HEK293 (cell line): ENCODE measurements at regions not wholly inside any gene's neighbourhood (a gene's known extent, or its start where the extent isn't known, plus 50 kb on each side); places are given as distances from the start of the nearest gene placed in this dataset.
A peak's percentile ranks its signal among the peaks of the same experiment; 100 is the strongest.

Source experiments
- CTCF ChIA-PET: fragments of 350-600 bp; formaldehyde crosslinking; extraction: SDS; loops from one replicate; lab custom pipeline; 2021; ENCODE audit warnings: antibody characterized with exemption; lab: Yijun Ruan, JAX
- POLR2A ChIA-PET: fragments of 300-600 bp; formaldehyde crosslinking; extraction: SDS; loops from one replicate; lab custom pipeline; 2020; ENCODE audit warnings: antibody characterized with exemption, inconsistent platforms; lab: Yijun Ruan, JAX
- H3K27ac ChIP-seq: fragments of 200-500 bp; sonication (Bioruptor generic); 2 replicates; pipeline ENCODE4 v1.5.1; 2014; ENCODE audit warnings: low read depth, low read length, control low read depth, inconsistent platforms; ENCODE audit errors: extremely low read depth
- H3K36me3 ChIP-seq, 2 experiments: fragments of 200-500 bp in 1 of 2; sonication (Bioruptor generic) in 1 of 2; 1 replicate in 1 of 2; 2 replicates in 1 of 2; pipeline ENCODE4 v1.5.1; 2014 to 2017; ENCODE audit warnings: inconsistent platforms in 2 of 2, low read length in 2 of 2; ENCODE audit not compliant: control insufficient read depth in 2 of 2, insufficient read depth in 1 of 2
- H3K4me1 ChIP-seq: fragments of 200-500 bp; sonication (Bioruptor generic); 2 replicates; pipeline ENCODE4 v1.5.1; 2014; ENCODE audit warnings: mild to moderate bottlenecking, low read length, inconsistent platforms; ENCODE audit not compliant: control insufficient read depth, insufficient read depth
- H3K4me3 ChIP-seq: 2 replicates; pipeline ENCODE4 v1.5.1; 2011; ENCODE audit warnings: low read depth, mild to moderate bottlenecking, control low read depth, low read length, moderate library complexity
- H3K9me3 ChIP-seq: fragments of 200-500 bp; sonication (Bioruptor generic); 2 replicates; pipeline ENCODE4 v1.5.1; 2014; ENCODE audit warnings: low read depth, low read length, inconsistent platforms; ENCODE audit not compliant: control insufficient read depth, insufficient read depth
- BCL11A ChIP-seq: fragments of 450-650 bp; formaldehyde crosslinking; IDR thresholded peaks from 2 replicates; pipeline ENCODE4 v1.5.1; 2016; ENCODE audit warnings: low read depth, missing biosample characterization, missing genetic modification characterization
- GLIS2 ChIP-seq: fragments of 450-650 bp; formaldehyde crosslinking; IDR thresholded peaks from 2 replicates; pipeline ENCODE4 v1.5.1; 2016; ENCODE audit warnings: missing biosample characterization, missing genetic modification characterization
- HOXA7 ChIP-seq: sonication (generic); formaldehyde crosslinking; IDR thresholded peaks from 2 replicates; pipeline ENCODE4 v1.8.1; 2022; ENCODE audit warnings: missing genetic modification reagents, borderline replicate concordance
- ZFHX2 ChIP-seq: fragments of 450-650 bp; formaldehyde crosslinking; conservative IDR thresholded peaks from 2 replicates; pipeline ENCODE4 v1.5.1; 2016; ENCODE audit warnings: missing biosample characterization, missing genetic modification characterization
- ZIC2 ChIP-seq: fragments of 450-650 bp; formaldehyde crosslinking; IDR thresholded peaks from 2 replicates; pipeline ENCODE4 v1.5.1; 2016; ENCODE audit warnings: missing biosample characterization, missing genetic modification characterization
- ZNF169 ChIP-seq: fragments of 450-650 bp; formaldehyde crosslinking; IDR thresholded peaks from 2 replicates; pipeline ENCODE4 v1.5.1; 2016; ENCODE audit warnings: missing biosample characterization, missing genetic modification characterization
- ZNF174 ChIP-seq: fragments of 450-650 bp; formaldehyde crosslinking; IDR thresholded peaks from 2 replicates; pipeline ENCODE4 v1.5.0; 2017; ENCODE audit warnings: missing biosample characterization, mild to moderate bottlenecking, missing genetic modification characterization
- ZNF184 ChIP-seq: fragments of 450-650 bp; IDR thresholded peaks from 2 replicates; pipeline ENCODE4 v1.5.1; 2018; ENCODE audit warnings: missing biosample characterization, mild to moderate bottlenecking, missing genetic modification characterization
- ZNF223 ChIP-seq: fragments of 450-650 bp; formaldehyde crosslinking; IDR thresholded peaks from 2 replicates; pipeline ENCODE4 v1.5.1; 2016; ENCODE audit warnings: missing biosample characterization, missing genetic modification characterization
- ZNF26 ChIP-seq: fragments of 450-650 bp; formaldehyde crosslinking; IDR thresholded peaks from 2 replicates; pipeline ENCODE4 v1.5.1; 2016; ENCODE audit warnings: missing biosample characterization, missing genetic modification characterization
- ZNF513 ChIP-seq: fragments of 450-650 bp; IDR thresholded peaks from 2 replicates; pipeline ENCODE4 v1.5.1; 2018; ENCODE audit warnings: missing biosample characterization, missing genetic modification characterization
- ZNF548 ChIP-seq: fragments of 450-650 bp; formaldehyde crosslinking; IDR thresholded peaks from 2 replicates; pipeline ENCODE4 v1.5.1; 2016; ENCODE audit warnings: missing biosample characterization, missing genetic modification characterization
- ZNF549 ChIP-seq: fragments of 450-650 bp; IDR thresholded peaks from 2 replicates; pipeline ENCODE4 v1.5.1; 2018; ENCODE audit warnings: missing biosample characterization, missing genetic modification characterization, mild to moderate bottlenecking, inconsistent platforms, moderate library complexity
- ZNF654 ChIP-seq: fragments of 450-650 bp; formaldehyde crosslinking; IDR thresholded peaks from 2 replicates; pipeline ENCODE4 v1.5.1; 2016; ENCODE audit warnings: low read depth, missing biosample characterization, missing genetic modification characterization
- ZNF677 ChIP-seq: fragments of 450-650 bp; IDR thresholded peaks from 2 replicates; pipeline ENCODE4 v1.5.0; 2018; ENCODE audit warnings: missing biosample characterization, mild to moderate bottlenecking, missing genetic modification characterization, moderate library complexity
- ZNF768 ChIP-seq: fragments of 450-650 bp; formaldehyde crosslinking; IDR thresholded peaks from 2 replicates; pipeline ENCODE4 v1.5.1; 2018; ENCODE audit warnings: missing biosample characterization, mild to moderate bottlenecking, missing genetic modification characterization
- ZSCAN23 ChIP-seq: fragments of 450-650 bp; formaldehyde crosslinking; IDR thresholded peaks from 2 replicates; pipeline ENCODE4 v1.5.1; 2016; ENCODE audit warnings: missing biosample characterization, missing genetic modification characterization
- ZSCAN30 ChIP-seq: fragments of 450-650 bp; IDR thresholded peaks from 2 replicates; pipeline ENCODE4 v1.5.1; 2018; ENCODE audit warnings: missing biosample characterization, mild to moderate bottlenecking, missing genetic modification characterization, moderate library complexity
- TF ChIP-seq, protein P1 (sequence below): fragments of 450-650 bp; formaldehyde crosslinking; IDR thresholded peaks from 2 replicates; pipeline ENCODE4 v1.5.1; 2017; ENCODE audit warnings: missing biosample characterization, missing genetic modification characterization
- TF ChIP-seq, protein P2 (sequence below): fragments of 450-650 bp; formaldehyde crosslinking; IDR thresholded peaks from 2 replicates; pipeline ENCODE4 v1.5.1; 2016; ENCODE audit warnings: missing biosample characterization, missing genetic modification characterization
- TF ChIP-seq, protein P3 (sequence below): fragments of 450-650 bp; formaldehyde crosslinking; IDR thresholded peaks from 2 replicates; pipeline ENCODE4 v1.5.1; 2016; ENCODE audit warnings: missing biosample characterization, missing genetic modification characterization
- TF ChIP-seq, protein P4 (sequence below): fragments of 450-650 bp; formaldehyde crosslinking; IDR thresholded peaks from 2 replicates; pipeline ENCODE4 v1.5.1; 2016; ENCODE audit warnings: missing biosample characterization, missing genetic modification characterization

DNA sequence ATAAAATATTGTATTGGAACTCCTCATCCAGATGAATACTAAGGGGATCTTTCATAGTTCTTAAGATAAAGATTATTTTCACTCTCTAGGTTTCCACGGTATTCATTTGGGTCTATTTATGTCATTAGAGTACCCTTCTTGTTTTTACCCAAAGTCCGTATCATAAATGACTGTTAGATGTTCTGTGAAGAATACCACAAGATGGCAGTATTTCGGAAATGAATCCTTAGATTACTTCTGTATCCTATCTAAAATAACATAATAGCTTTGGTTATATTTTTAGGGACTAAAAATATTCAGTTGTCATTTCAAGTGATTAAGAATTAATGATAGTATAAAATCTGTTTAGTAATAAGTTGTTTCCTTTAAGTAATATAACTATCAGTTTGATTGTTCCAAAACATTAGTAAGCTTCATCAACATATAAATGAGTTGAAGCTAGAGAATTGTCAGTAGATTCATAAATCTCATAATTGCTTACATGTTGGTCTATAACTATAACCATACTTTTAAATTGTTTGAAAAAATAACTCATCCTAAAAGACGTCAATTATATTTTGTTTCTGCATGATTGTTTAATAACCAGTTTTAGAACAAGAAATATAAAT, 337.5 kb upstream of the KCND2 start:
- ChIA-PET CTCF (interaction anchor here (0.6 to 3.9 kb wide), 14 partner anchors 9 to 877 kb away, joined by 3 to 42 read pairs (median 3); partner anchors contain the start of gene KCND2), POLR2A (interaction anchor here (0.6 kb wide), 1 partner anchor 8 kb away, joined by 3 read pairs; no protein-coding TSS in a partner anchor)
- no peaks in the 10 kb centered on the region for H3K9me3 ChIP-seq
- no peaks in the 10 kb centered on the region for H3K36me3 ChIP-seq
- TF ChIP-seq ZNF174 (tag by site-specific recombination) = no peak
- TF ChIP-seq ZNF654 = peak; percentile 33; the same call in 1 of the 2 replicates
- H3K4me1 ChIP-seq = no peaks in the 10 kb centered on the region
- H3K27ac ChIP-seq = no peak overlapping the region
- H3K4me3 ChIP-seq = no peak overlapping the region

GRCh38 chr7:119936836-119937235, 336.1 kb upstream of the KCND2 start:
- TF ChIP-seq, protein P1, sequence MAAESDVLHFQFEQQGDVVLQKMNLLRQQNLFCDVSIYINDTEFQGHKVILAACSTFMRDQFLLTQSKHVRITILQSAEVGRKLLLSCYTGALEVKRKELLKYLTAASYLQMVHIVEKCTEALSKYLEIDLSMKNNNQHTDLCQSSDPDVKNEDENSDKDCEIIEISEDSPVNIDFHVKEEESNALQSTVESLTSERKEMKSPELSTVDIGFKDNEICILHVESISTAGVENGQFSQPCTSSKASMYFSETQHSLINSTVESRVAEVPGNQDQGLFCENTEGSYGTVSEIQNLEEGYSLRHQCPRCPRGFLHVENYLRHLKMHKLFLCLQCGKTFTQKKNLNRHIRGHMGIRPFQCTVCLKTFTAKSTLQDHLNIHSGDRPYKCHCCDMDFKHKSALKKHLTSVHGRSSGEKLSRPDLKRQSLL (tag by site-specific recombination) = no peak
- TF ChIP-seq ZNF513 (no peak), BCL11A (tag by site-specific recombination) (no peak), ZNF548 (tag by site-specific recombination) (no peak), ZNF677 (tag by site-specific recombination) (no peak)
- TF ChIP-seq, protein P2, sequence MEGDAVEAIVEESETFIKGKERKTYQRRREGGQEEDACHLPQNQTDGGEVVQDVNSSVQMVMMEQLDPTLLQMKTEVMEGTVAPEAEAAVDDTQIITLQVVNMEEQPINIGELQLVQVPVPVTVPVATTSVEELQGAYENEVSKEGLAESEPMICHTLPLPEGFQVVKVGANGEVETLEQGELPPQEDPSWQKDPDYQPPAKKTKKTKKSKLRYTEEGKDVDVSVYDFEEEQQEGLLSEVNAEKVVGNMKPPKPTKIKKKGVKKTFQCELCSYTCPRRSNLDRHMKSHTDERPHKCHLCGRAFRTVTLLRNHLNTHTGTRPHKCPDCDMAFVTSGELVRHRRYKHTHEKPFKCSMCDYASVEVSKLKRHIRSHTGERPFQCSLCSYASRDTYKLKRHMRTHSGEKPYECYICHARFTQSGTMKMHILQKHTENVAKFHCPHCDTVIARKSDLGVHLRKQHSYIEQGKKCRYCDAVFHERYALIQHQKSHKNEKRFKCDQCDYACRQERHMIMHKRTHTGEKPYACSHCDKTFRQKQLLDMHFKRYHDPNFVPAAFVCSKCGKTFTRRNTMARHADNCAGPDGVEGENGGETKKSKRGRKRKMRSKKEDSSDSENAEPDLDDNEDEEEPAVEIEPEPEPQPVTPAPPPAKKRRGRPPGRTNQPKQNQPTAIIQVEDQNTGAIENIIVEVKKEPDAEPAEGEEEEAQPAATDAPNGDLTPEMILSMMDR (tag by site-specific recombination) = no peak
- ChIA-PET POLR2A (no interaction called here), CTCF (interaction anchor here (0.8 to 3.9 kb wide), 6 partner anchors 13 to 788 kb away, joined by 3 to 42 read pairs (median 8); partner anchors contain the start of gene KCND2)
- Histone ChIP-seq H3K27ac (no peak overlapping the region), H3K9me3 (no peaks in the 10 kb centered on the region), H3K4me1 (no peaks in the 10 kb centered on the region), H3K4me3 (no peak overlapping the region), H3K36me3 (no peaks in the 10 kb centered on the region)

GRCh38 chr7:119937745-119938144, 335.2 kb upstream of the KCND2 start:
- POLR2A ChIA-PET = no interaction called here
- Histone ChIP-seq H3K4me1 (no peaks in the 10 kb centered on the region), H3K9me3 (no peaks in the 10 kb centered on the region), H3K27ac (no peak overlapping the region), H3K36me3 (no peaks in the 10 kb centered on the region), H3K4me3 (no peak overlapping the region)
- CTCF ChIA-PET = no interaction called here
- no peak for TF ChIP-seq ZFHX2 (tag by site-specific recombination)
- no peak for TF ChIP-seq BCL11A (tag by site-specific recombination)
- no peak for TF ChIP-seq ZNF768
- TF ChIP-seq ZSCAN30 (tag by site-specific recombination) = no peak
- TF ChIP-seq, protein P3, sequence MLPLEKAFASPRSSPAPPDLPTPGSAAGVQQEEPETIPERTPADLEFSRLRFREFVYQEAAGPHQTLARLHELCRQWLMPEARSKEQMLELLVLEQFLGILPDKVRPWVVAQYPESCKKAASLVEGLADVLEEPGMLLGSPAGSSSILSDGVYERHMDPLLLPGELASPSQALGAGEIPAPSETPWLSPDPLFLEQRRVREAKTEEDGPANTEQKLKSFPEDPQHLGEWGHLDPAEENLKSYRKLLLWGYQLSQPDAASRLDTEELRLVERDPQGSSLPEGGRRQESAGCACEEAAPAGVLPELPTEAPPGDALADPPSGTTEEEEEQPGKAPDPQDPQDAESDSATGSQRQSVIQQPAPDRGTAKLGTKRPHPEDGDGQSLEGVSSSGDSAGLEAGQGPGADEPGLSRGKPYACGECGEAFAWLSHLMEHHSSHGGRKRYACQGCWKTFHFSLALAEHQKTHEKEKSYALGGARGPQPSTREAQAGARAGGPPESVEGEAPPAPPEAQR (tag by site-specific recombination) = no peak
- no peak for TF ChIP-seq ZNF549
- no peak for TF ChIP-seq HOXA7
- TF ChIP-seq GLIS2 (tag by site-specific recombination) = no peak
- TF ChIP-seq ZNF184 (tag by site-specific recombination) = no peak
- TF ChIP-seq ZNF223 = no peak
- no peak for TF ChIP-seq ZNF169
- no peak for TF ChIP-seq ZNF26 (tag by site-specific recombination)
- TF ChIP-seq ZIC2 (tag by site-specific recombination) = no peak
- TF ChIP-seq, protein P4, sequence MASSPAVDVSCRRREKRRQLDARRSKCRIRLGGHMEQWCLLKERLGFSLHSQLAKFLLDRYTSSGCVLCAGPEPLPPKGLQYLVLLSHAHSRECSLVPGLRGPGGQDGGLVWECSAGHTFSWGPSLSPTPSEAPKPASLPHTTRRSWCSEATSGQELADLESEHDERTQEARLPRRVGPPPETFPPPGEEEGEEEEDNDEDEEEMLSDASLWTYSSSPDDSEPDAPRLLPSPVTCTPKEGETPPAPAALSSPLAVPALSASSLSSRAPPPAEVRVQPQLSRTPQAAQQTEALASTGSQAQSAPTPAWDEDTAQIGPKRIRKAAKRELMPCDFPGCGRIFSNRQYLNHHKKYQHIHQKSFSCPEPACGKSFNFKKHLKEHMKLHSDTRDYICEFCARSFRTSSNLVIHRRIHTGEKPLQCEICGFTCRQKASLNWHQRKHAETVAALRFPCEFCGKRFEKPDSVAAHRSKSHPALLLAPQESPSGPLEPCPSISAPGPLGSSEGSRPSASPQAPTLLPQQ (tag by site-specific recombination) = no peak
- no peak for TF ChIP-seq ZSCAN23 (tag by site-specific recombination)
